MM.1S (cell line): ENCODE measurements at regions not wholly inside any gene's neighbourhood (a gene's known extent, or its start where the extent isn't known, plus 50 kb on each side); places are given as distances from the start of the nearest gene placed in this dataset.

ENCODE experiments used
- EZH2 ChIP-seq: fragments of 300-600 bp; sonication (generic); optimal IDR thresholded peaks from 2 replicates; pipeline ENCODE3; 2017; ENCODE audit warnings: low read depth, mild to moderate bottlenecking, antibody characterized with exemption, low read length, mixed read lengths
- EZH2phosphoT487 ChIP-seq: fragments of 300-600 bp; sonication (generic); IDR thresholded peaks from 2 replicates; pipeline ENCODE4 v1.6.1; 2018; ENCODE audit warnings: antibody characterized with exemption, low read length
- TF ChIP-seq, protein P1 (sequence below): fragments of 300-600 bp; sonication (generic); IDR thresholded peaks from 2 replicates; pipeline ENCODE4 v1.5.1; 2016; ENCODE audit warnings: antibody characterized with exemption, low read length, mixed read lengths

DNA sequence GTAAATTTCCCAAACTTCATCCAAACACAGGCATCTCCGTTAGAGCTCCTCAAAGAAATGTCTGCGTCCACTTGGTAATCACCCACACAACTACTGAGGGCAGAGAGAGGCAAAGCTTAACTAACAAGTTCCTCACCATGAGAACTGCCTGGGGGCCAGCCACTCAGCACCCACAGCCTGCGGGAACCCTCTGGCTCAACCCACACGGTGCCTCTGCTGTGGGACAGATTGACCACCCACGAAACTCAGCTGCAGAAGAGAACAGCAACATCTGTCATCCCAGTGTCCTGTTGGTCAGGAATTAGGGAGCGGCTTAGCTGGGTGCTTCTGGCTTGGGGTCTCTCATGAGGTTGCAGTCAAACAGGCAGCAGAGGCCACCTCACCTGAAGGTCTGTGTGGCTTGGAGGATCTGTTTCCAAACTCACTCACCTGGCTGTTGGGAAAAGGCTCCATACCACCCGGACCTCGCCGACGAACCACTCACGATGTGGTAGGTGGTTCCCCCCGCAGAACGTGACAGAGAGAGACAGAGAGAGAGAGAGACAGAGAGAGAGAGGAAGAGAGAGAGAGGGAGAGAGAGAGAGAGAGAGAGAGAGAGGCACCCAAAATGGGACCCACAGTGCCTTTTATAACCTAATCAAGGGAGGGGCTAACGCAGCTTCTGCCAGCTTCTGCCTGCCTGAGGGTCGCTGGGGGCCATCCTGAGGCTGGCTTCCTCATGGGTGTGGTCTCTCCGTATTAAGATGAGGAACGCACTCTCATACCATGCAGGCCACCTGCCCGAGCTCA is 103.5 kb downstream of the OLFM1 start:
- TF ChIP-seq, protein P1, sequence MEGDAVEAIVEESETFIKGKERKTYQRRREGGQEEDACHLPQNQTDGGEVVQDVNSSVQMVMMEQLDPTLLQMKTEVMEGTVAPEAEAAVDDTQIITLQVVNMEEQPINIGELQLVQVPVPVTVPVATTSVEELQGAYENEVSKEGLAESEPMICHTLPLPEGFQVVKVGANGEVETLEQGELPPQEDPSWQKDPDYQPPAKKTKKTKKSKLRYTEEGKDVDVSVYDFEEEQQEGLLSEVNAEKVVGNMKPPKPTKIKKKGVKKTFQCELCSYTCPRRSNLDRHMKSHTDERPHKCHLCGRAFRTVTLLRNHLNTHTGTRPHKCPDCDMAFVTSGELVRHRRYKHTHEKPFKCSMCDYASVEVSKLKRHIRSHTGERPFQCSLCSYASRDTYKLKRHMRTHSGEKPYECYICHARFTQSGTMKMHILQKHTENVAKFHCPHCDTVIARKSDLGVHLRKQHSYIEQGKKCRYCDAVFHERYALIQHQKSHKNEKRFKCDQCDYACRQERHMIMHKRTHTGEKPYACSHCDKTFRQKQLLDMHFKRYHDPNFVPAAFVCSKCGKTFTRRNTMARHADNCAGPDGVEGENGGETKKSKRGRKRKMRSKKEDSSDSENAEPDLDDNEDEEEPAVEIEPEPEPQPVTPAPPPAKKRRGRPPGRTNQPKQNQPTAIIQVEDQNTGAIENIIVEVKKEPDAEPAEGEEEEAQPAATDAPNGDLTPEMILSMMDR: no peak
- TF ChIP-seq EZH2 (no peak), EZH2phosphoT487 (no peak)
